Right lung (tissue), 2 donors: ENCODE measurements at regions not wholly inside any gene's neighbourhood (a gene's known extent, or its start where the extent isn't known, plus 50 kb on each side); places are given as distances from the start of the nearest gene placed in this dataset.

Source experiments
- DNase-seq, 2 donors: peaks; one replicate each; pipeline ENCODE4 v3.0.0-alpha.2; 2013

- DNase-seq, result no peak
Observed at GRCh38 chr3:76429581-76430177, 610.2 kb upstream of the ROBO2 start.

- no peak for DNase-seq
Observed at GRCh38 chr3:76432396-76432795, 607.5 kb upstream of the ROBO2 start.

DNA sequence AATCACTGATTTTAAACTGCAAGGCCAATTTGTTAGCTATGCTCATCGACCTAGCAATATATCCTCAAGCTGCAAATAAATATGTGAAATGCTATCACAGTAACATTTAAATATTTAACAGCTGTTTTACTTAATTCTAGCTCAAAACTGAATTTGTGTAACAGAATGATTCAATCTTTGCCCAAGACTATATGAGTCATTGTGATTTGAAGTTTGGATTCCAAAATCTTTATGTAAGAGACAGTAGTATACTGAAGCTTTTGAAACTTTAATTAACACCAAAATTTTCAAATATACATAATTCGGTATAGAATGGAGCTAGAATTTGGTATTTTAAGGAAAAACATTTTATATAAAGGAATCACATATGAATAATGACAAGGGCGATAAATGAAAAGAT lies 603.0 kb upstream of the ROBO2 start:
- DNase-seq, result no peak

- no peak for DNase-seq
Observed at GRCh38 chr3:76438971-76439370, 600.9 kb upstream of the ROBO2 start.

- DNase-seq, result no peak
Observed at GRCh38 chr3:76442374-76442915, 597.5 kb upstream of the ROBO2 start.

DNA sequence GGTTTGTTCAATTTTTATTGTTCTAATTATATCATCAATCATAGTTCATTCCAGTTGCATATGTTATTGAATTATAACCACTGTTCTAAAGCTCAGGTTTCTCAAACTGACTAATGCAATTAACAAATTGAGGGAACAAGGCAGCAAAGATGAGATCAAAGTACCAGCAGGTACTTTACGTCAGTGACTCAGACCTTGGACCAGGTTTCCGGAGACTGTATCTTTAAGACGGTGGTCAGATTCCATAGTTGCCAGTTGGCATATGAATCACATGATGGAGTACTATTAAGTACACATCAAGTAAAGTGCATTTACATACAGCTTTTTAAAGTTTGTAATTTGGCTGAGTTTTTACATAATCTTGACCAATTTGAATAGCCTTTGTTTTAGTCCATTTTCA lies 583.6 kb upstream of the ROBO2 start:
- no peak for DNase-seq

DNA sequence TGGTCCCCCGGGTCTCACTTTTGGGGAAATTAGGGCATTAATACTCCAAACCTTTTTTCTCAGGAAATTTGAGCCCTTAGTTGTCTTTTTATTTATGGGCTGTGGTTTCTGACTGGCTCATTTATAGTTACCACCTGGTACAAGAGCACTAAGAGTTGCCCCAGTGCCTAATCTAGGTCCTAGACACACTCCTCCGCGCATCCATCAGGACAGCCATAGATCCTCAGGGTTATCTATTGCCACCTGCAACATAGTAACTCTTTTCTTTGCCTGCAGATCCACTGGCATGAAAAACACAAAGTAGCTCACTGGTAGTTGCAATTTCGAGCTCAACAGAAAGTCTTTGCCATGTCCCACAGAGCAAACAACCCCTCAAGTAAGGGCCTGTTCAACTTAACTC lies 576.4 kb upstream of the ROBO2 start:
- no peak for DNase-seq

GRCh38 chr3:76470285-76470684 lies 569.6 kb upstream of the ROBO2 start:
- no peak for DNase-seq

- DNase-seq, result no peak
Observed at GRCh38 chr3:76474632-76475031, 565.3 kb upstream of the ROBO2 start.

GRCh38 chr3:76479161-76479650 lies 560.7 kb upstream of the ROBO2 start:
- DNase-seq, result no peak

- no peak for DNase-seq
Observed at GRCh38 chr3:76482510-76482909, 557.4 kb upstream of the ROBO2 start.

GRCh38 chr3:76487446-76487845 lies 552.5 kb upstream of the ROBO2 start:
- DNase-seq, result no peak

DNA sequence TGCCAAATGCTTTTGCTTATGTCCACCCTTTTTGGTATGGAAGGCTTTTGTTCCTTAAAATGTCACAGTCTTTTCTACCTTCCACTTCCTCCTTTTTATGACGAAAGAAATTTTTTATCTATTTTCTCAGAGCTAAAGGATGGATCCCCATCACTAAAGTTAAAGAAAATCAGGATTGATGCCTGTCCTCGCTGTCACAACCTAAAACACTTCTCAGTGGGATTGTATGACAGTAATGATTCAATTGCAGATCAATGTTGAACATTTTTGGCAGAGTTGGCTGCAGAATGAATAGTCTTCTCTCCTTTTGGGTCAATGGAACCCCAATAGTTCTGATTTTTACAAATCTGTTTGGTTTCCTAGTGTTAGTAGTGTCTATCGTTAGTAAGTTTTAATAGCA lies 549.8 kb upstream of the ROBO2 start:
- no peak for DNase-seq

GRCh38 chr3:76495216-76495615 lies 544.7 kb upstream of the ROBO2 start:
- no peak for DNase-seq

- DNase-seq, result no peak
Observed at GRCh38 chr3:76497636-76498035, 542.3 kb upstream of the ROBO2 start.

DNA sequence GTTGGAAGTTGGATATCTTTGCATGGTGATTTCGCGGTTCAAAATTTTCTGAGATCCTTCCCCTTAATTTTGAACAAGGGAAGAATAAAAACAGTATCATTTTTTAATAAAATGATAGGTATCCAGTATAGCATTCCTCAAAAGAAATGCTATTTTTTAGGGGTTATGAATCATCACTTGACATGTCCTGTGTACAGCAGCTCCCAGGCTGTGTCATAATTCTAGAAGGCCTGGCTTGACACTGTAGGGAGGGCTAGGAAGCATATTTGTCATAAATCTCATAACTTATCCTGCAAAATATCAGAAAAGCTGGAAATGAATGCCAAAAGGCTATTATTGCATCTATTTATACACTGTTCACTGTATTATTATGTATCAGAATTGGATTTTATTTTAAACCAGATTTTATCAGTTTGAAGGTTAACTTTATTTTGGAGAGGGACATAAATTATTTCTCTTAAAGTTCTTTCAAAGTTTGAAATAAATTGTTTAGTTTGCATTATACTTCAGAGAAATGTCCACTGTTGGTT lies 539.1 kb upstream of the ROBO2 start:
- no peak for DNase-seq

- no peak for DNase-seq
Observed at GRCh38 chr3:76501315-76501714, 538.6 kb upstream of the ROBO2 start.

GRCh38 chr3:76502076-76502475 lies 537.8 kb upstream of the ROBO2 start:
- DNase-seq, result no peak

- no peak for DNase-seq
Observed at GRCh38 chr3:76505202-76505845, 534.6 kb upstream of the ROBO2 start.

DNA sequence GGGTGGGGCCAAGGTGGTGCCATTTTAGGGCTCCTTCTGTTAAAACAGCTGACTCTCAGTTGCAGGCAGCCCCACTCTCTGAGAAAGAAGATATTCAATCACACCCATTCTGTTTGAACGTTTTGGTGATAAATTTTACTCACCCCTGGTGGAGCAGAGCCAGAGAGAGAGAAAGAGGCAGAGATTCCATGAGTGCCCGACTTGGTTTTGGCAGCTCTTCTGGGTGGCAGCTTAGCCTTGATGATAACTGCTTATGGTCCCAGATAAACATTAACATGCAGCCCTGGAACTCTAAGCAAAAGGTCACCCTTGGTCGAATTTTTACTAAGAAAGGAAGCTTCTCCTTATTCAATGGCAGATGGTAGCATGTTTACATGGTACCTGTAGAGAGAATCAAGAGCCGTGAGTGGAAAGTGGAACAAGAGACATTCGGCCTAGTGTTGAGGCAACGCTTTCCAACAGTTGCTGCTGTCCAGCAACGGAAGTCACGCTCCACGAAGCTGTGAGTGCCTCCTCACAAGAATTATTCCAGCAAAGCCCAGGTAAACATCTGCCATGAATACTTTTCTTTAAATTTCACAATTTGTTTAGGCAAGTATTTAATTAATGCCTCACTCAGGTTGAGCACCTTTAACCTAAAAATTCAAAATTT lies 530.6 kb upstream of the ROBO2 start:
- no peak for DNase-seq

GRCh38 chr3:76514836-76515235 lies 525.1 kb upstream of the ROBO2 start:
- DNase-seq, result no peak

DNA sequence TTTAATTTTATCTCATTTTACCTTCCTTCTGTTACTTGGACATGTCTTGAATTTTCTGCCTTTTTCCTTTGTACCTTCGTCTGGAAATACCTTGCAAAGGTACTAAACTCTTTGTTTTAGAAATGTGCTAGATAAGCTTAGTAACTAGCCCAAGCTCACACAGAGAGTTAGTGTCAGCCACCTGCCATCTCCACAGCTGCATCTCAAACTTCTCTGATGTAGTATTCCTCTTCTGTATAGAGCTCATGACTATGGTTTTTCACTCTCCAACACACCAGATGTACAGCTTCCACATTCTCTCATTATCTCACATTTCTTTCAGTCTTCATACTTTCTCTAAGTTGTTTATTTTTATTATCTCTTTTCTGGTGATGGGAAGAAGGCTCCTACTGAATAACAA lies 516.6 kb upstream of the ROBO2 start:
- no peak for DNase-seq

GRCh38 chr3:76525726-76526125 lies 514.2 kb upstream of the ROBO2 start:
- DNase-seq, result no peak
